Calu3 (cell line): ENCODE measurements at regions not wholly inside any gene's neighbourhood (a gene's known extent, or its start where the extent isn't known, plus 50 kb on each side); places are given as distances from the start of the nearest gene placed in this dataset.

Source experiments
- BruUV-seq: library from RNA; stranded (reverse); fragments of 400-500 nt; replicated peaks from 2 replicates; lab custom pipeline; 2021; lab: Mats Ljungman, UMichigan
- CTCF ChIA-PET: fragments of 300-600 bp; sonication (Branson Sonifier 250); formaldehyde crosslinking; loops from one replicate; lab custom pipeline; 2022; ENCODE audit warnings: antibody characterized with exemption; lab: Charles Lee
- DNase-seq: peaks from one replicate; pipeline ENCODE4 v3.0.0; 2022
- H3K27ac Mint-ChIP-seq: one replicate; pipeline ENCODE4 v1.8.0; 2022; ENCODE audit warnings: mixed read lengths; ENCODE audit not compliant: unreplicated experiment
- H3K27me3 Mint-ChIP-seq: one replicate; pipeline ENCODE4 v1.8.0; 2022; ENCODE audit warnings: mixed read lengths; ENCODE audit not compliant: unreplicated experiment
- H3K36me3 Mint-ChIP-seq: one replicate; pipeline ENCODE4 v1.8.0; 2022; ENCODE audit warnings: mild to moderate bottlenecking, moderate library complexity, mixed read lengths; ENCODE audit not compliant: insufficient read depth, unreplicated experiment
- H3K4me1 Mint-ChIP-seq: one replicate; pipeline ENCODE4 v1.8.0; 2022; ENCODE audit warnings: mild to moderate bottlenecking, low read depth, mixed read lengths; ENCODE audit not compliant: unreplicated experiment
- H3K4me3 Mint-ChIP-seq: one replicate; pipeline ENCODE4 v1.8.0; 2022; ENCODE audit warnings: mild to moderate bottlenecking, low read depth, moderate library complexity, mixed read lengths; ENCODE audit not compliant: unreplicated experiment
- H3K9me3 Mint-ChIP-seq: one replicate; pipeline ENCODE4 v1.8.0; 2022; ENCODE audit warnings: low read depth, mixed read lengths; ENCODE audit not compliant: unreplicated experiment
- CTCF ChIP-seq: fragments of 200-600 bp; IDR thresholded peaks from one replicate; pipeline ENCODE4 v1.8.0; 2022; ENCODE audit warnings: antibody characterized with exemption; ENCODE audit not compliant: unreplicated experiment
- intact Hi-C: fragments of 100-400 bp; cut with micrococcal nuclease; formaldehyde crosslinking; loops from one replicate; pipeline ENCODE4 v1.10.0; 2022; ENCODE audit not compliant: unreplicated experiment

GRCh38 chr12:108075561-108075960 lies 53.5 kb upstream of the WSCD2 start:
- CTCF ChIA-PET = interaction anchor here (0.7 to 1.4 kb wide), 2 partner anchors 60 to 1085 kb away, joined by 3 read pairs; no protein-coding TSS in a partner anchor

GRCh38 chr12:108076556-108076955 lies 52.5 kb upstream of the WSCD2 start:
- no peaks in the 10 kb centered on the region for H3K9me3 Mint-ChIP-seq
- DNase-seq = no peak
- no peak overlapping the region for H3K27ac Mint-ChIP-seq
- intact Hi-C loops = no loop called here
- H3K27me3 Mint-ChIP-seq = peaks cover 33% of the 10 kb centered on the region
- H3K36me3 Mint-ChIP-seq = no peaks in the 10 kb centered on the region
- H3K4me1 Mint-ChIP-seq = no peaks in the 10 kb centered on the region
- CTCF ChIA-PET = no interaction called here
- no peak overlapping the region for H3K4me3 Mint-ChIP-seq
- no peak for TF ChIP-seq CTCF
- no TSS peak for BruUV-seq

More at GRCh38 chr12:108075561-108075960, 53.5 kb upstream of the WSCD2 start:
- intact Hi-C loops = no loop called here
- no TSS peak for BruUV-seq
- Mint-ChIP-seq H3K36me3 (no peaks in the 10 kb centered on the region), H3K4me3 (no peak overlapping the region), H3K27me3 (peaks cover 33% of the 10 kb centered on the region), H3K4me1 (no peaks in the 10 kb centered on the region), H3K27ac (no peak overlapping the region), H3K9me3 (peaks cover 1% of the 10 kb centered on the region)
- no peak for DNase-seq
- no peak for TF ChIP-seq CTCF

GRCh38 chr12:108078428-108078827 lies 50.7 kb upstream of the WSCD2 start:
- Mint-ChIP-seq H3K9me3 (no peaks in the 10 kb centered on the region), H3K4me3 (no peak overlapping the region), H3K4me1 (no peaks in the 10 kb centered on the region), H3K27ac (no peak overlapping the region), H3K36me3 (no peaks in the 10 kb centered on the region), H3K27me3 (peaks cover 26% of the 10 kb centered on the region)
- CTCF ChIA-PET = no interaction called here
- no peak for DNase-seq
- intact Hi-C loops = no loop called here
- BruUV-seq = no TSS peak
- TF ChIP-seq CTCF = no peak
